ENCODE measurements at regions not wholly inside any gene's neighbourhood (a gene's known extent, or its start where the extent isn't known, plus 50 kb on each side); places are given as distances from the start of the nearest gene placed in this dataset.

DNA sequence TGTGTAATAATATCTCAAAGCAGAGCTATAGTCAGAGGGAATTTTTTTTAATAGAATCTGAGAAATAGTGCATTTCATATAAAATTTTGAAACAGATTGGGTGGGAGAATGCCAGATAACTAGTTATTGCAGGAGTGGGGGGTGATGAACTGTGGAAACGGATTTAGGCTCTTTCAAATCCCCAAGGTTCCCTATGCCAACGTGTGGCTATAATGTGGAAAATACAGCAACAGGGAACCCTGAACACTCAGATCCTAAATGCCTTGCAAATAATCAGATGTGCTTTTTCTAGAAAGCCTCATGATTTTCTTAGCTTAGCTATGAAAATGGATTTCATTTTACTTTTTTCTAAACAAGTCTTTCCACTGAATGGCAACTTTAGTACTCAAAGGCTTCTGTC lies 180.5 kb upstream of the DMAC1 start:
- no peaks in the 10 kb centered on the region for H3K4me1 ChIP-seq (ENCODE audit: control insufficient read depth, extremely low read depth, insufficient read depth, low read length)
- no peak overlapping the region for H3K4me3 ChIP-seq (replicated peaks in 1 of 3; ENCODE audit: insufficient read depth in 1 of 3, low read depth in 1 of 3, low read length in 3 of 3)
- no peaks in the 10 kb centered on the region for H3K9me3 ChIP-seq (replicated peaks; ENCODE audit: control insufficient read depth, insufficient read depth, low read length)
- H3K79me2 ChIP-seq (ENCODE audit: control insufficient read depth, insufficient read depth, low read length) = no peaks in the 10 kb centered on the region
- H3K27me3 ChIP-seq (ENCODE audit: control insufficient read depth in 2 of 2, insufficient read depth in 2 of 2, low read length in 2 of 2) = no peaks in the 10 kb centered on the region
- CTCF ChIA-PET = no interaction called here
- no peaks in the 10 kb centered on the region for H4K20me1 ChIP-seq (replicated peaks; ENCODE audit: control insufficient read depth, extremely low read depth, insufficient read depth, low read length)
- dilution Hi-C loops (cut with MboI; ENCODE audit: extremely low pct_ligation_motif_present, low sequenced_read_pairs) (no loop called here), intact Hi-C loops (cut with micrococcal nuclease) (no loop called here)
- H3K9me1 ChIP-seq (replicated peaks; ENCODE audit: control insufficient read depth, extremely low read depth, insufficient read depth, low read length) = no peaks in the 10 kb centered on the region
- TF ChIP-seq POLR2AphosphoS5 (IDR thresholded peaks at IDR 0.05; ENCODE audit: insufficient read depth, low read depth, low read length) (no peak), EZH2 (IDR thresholded peaks at IDR 0.05; ENCODE audit: borderline replicate concordance, low read depth, low read length, severe bottlenecking) (no peak), POLR2A (IDR thresholded peaks at IDR 0.05; ENCODE audit: low read depth, low read length) (no peak), FOS (IDR thresholded peaks at IDR 0.05; ENCODE audit: borderline replicate concordance, insufficient read depth, low read length) (no peak), JUN (IDR thresholded peaks at IDR 0.05; ENCODE audit: borderline replicate concordance, insufficient read depth, insufficient read length, low read depth) (no peak), GATA2 (IDR thresholded peaks at IDR 0.05; ENCODE audit: insufficient read depth, insufficient read length, low read depth, low read length) (no peak), MYC (IDR thresholded peaks at IDR 0.05; ENCODE audit: low read depth, low read length) (no peak)
- TF ChIP-seq, protein P1, sequence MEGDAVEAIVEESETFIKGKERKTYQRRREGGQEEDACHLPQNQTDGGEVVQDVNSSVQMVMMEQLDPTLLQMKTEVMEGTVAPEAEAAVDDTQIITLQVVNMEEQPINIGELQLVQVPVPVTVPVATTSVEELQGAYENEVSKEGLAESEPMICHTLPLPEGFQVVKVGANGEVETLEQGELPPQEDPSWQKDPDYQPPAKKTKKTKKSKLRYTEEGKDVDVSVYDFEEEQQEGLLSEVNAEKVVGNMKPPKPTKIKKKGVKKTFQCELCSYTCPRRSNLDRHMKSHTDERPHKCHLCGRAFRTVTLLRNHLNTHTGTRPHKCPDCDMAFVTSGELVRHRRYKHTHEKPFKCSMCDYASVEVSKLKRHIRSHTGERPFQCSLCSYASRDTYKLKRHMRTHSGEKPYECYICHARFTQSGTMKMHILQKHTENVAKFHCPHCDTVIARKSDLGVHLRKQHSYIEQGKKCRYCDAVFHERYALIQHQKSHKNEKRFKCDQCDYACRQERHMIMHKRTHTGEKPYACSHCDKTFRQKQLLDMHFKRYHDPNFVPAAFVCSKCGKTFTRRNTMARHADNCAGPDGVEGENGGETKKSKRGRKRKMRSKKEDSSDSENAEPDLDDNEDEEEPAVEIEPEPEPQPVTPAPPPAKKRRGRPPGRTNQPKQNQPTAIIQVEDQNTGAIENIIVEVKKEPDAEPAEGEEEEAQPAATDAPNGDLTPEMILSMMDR (IDR thresholded peaks at IDR 0.05; ENCODE audit: extremely low read depth in 1 of 2, insufficient read depth in 1 of 2, low read depth in 1 of 2, low read length in 2 of 2) = no peak
- TF ChIP-seq, protein P2, sequence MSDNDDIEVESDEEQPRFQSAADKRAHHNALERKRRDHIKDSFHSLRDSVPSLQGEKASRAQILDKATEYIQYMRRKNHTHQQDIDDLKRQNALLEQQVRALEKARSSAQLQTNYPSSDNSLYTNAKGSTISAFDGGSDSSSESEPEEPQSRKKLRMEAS (IDR thresholded peaks at IDR 0.05; ENCODE audit: insufficient read depth, insufficient read length) = no peak
- H3K4me2 ChIP-seq (ENCODE audit: insufficient read depth, low read length) = no peak overlapping the region
- no peaks in the 10 kb centered on the region for H3K36me3 ChIP-seq (ENCODE audit: control insufficient read depth in 2 of 2, extremely low read depth in 1 of 2, insufficient read depth in 2 of 2, low read length in 2 of 2)
- H2AFZ ChIP-seq (ENCODE audit: low read depth, low read length) = no peak overlapping the region
- FAIRE-seq = no peak
- H3K27ac ChIP-seq (ENCODE audit: insufficient read depth, low read depth, low read length) = no peak overlapping the region
- BruUV-seq (replicated peaks) = no TSS peak
- POLR2A ChIA-PET = no interaction called here
- no peak for DNase-seq (ENCODE audit: low read depth, low spot score)
- no peak overlapping the region for H3K9ac ChIP-seq (replicated peaks; ENCODE audit: extremely low read depth, insufficient read depth, low read length)

Data from endothelial cell of umbilical vein (primary cell).